ENCODE measurements at regions not wholly inside any gene's neighbourhood (a gene's known extent, or its start where the extent isn't known, plus 50 kb on each side); places are given as distances from the start of the nearest gene placed in this dataset.

DNA sequence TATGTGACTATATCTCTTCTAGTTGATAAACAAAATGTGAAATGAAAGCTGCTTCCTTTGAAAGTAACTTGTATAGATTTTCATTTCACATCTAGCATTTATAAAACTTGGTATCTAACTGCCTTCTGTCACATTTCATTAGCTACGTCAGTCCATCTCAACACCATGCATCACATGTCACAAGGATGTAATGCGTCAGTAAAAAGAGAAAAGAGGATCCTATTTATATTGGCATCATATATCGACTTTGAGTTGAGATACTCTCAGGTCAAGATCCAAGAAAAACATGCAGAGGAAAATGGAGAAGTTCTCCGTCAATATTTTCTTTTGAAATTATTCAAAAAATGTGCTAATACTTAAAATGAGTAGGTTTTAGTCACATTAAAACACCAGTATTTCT is 1211.2 kb downstream of the EFNA5 start:
- TF ChIP-seq CTCF (IDR thresholded peaks at IDR 0.05; ENCODE audit: low read length) (no peak), EZH2 (IDR thresholded peaks at IDR 0.05; ENCODE audit: borderline replicate concordance, low read length) (no peak)
- no peak overlapping the region for H2AFZ ChIP-seq (ENCODE audit: low read length)
- H3K9me2 ChIP-seq (ENCODE audit: low read depth, low read length): no peaks in the 10 kb centered on the region; the same call in 1 of the 2 replicates
- H3F3A ChIP-seq (ENCODE audit: insufficient read depth, low read length): no peaks in the 10 kb centered on the region
- no peaks in the 10 kb centered on the region for H3K27me3 ChIP-seq (ENCODE audit: insufficient read depth, low read length)
- H3K36me3 ChIP-seq (ENCODE audit: insufficient read depth, low read length): no peaks in the 10 kb centered on the region
- H4K20me1 ChIP-seq (ENCODE audit: insufficient read depth, low read length): no peaks in the 10 kb centered on the region
- H3K9me3 ChIP-seq (ENCODE audit: low read length): no peaks in the 10 kb centered on the region
- H3K4me1 ChIP-seq (ENCODE audit: insufficient read depth, low read length, severe bottlenecking): no peaks in the 10 kb centered on the region
- H3K79me2 ChIP-seq (ENCODE audit: insufficient read depth, low read length): no peaks in the 10 kb centered on the region
- H3K27ac ChIP-seq (ENCODE audit: low read depth, low read length, poor library complexity, severe bottlenecking): no peak overlapping the region
- H3K9ac ChIP-seq (ENCODE audit: low read length): no peak overlapping the region
- no peak overlapping the region for H3K4me2 ChIP-seq (ENCODE audit: low read length)
- H3K4me3 ChIP-seq (ENCODE audit: low read depth, low read length, poor library complexity, severe bottlenecking): no peak overlapping the region

DNA sequence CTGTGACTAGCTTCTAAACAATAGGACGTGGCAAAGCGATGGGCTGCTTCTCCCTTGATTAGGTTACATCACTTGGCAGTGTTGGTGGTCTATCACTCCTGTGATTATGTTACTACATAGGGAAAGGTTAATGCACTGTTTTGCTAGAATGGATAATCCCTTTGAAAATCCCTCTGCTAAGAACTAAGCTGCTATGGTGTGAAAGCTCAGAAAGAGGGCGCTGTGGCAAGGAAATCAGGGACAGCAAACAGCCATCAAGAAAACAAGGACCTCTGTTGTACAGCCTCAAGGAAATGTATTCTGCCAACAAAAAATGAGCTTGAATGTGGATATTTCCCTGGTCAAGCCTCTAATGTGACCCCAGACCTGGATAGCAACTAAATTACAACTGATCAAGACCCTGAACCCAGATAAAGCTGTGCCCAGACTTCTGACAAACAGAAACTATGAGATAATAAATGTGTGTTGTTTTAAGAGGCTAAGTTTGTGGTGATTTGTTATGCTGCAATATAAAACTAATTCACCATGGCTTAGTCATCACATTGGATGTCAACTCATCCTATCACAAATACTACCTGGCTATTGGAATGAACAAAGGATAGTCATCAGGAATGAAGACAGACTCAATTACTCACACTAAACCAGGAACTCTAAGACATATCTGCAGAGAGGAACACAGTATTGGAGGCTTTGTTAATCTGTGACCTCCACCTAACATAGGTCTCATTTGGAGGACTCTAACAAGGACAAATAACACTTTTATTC is 1215.9 kb downstream of the EFNA5 start:
- H3K4me2 ChIP-seq (ENCODE audit: low read length): no peak overlapping the region
- no peak overlapping the region for H2AFZ ChIP-seq (ENCODE audit: low read length)

GRCh38 chr5:106454050-106454449 is 1216.7 kb downstream of the EFNA5 start:
- Histone ChIP-seq H3K9ac (ENCODE audit: low read length) (no peak overlapping the region), H3K4me2 (ENCODE audit: low read length) (no peak overlapping the region), H3K27ac (ENCODE audit: low read depth, low read length, poor library complexity, severe bottlenecking) (no peak overlapping the region), H2AFZ (ENCODE audit: low read length) (no peak overlapping the region), H3K79me2 (ENCODE audit: insufficient read depth, low read length) (no peaks in the 10 kb centered on the region), H3K4me1 (ENCODE audit: insufficient read depth, low read length, severe bottlenecking) (no peaks in the 10 kb centered on the region), H3K4me3 (ENCODE audit: low read depth, low read length, poor library complexity, severe bottlenecking) (no peak overlapping the region), H3K36me3 (ENCODE audit: insufficient read depth, low read length) (no peaks in the 10 kb centered on the region), H3K27me3 (ENCODE audit: insufficient read depth, low read length) (no peaks in the 10 kb centered on the region), H3K9me3 (ENCODE audit: low read length) (no peaks in the 10 kb centered on the region), H3F3A (ENCODE audit: insufficient read depth, low read length) (no peaks in the 10 kb centered on the region), H4K20me1 (ENCODE audit: insufficient read depth, low read length) (no peaks in the 10 kb centered on the region), H3K9me2 (ENCODE audit: low read depth, low read length) (no peaks in the 10 kb centered on the region)
- TF ChIP-seq CTCF (IDR thresholded peaks at IDR 0.05; ENCODE audit: low read length) (no peak), EZH2 (IDR thresholded peaks at IDR 0.05; ENCODE audit: borderline replicate concordance, low read length) (no peak)

More for the DNA sequence above, 1215.9 kb downstream of the EFNA5 start:
- Histone ChIP-seq H3K27me3 (ENCODE audit: insufficient read depth, low read length) (no peaks in the 10 kb centered on the region), H3K4me1 (ENCODE audit: insufficient read depth, low read length, severe bottlenecking) (no peaks in the 10 kb centered on the region), H3F3A (ENCODE audit: insufficient read depth, low read length) (no peaks in the 10 kb centered on the region), H3K27ac (ENCODE audit: low read depth, low read length, poor library complexity, severe bottlenecking) (no peak overlapping the region), H3K36me3 (ENCODE audit: insufficient read depth, low read length) (no peaks in the 10 kb centered on the region), H3K9ac (ENCODE audit: low read length) (no peak overlapping the region), H3K79me2 (ENCODE audit: insufficient read depth, low read length) (no peaks in the 10 kb centered on the region), H4K20me1 (ENCODE audit: insufficient read depth, low read length) (no peaks in the 10 kb centered on the region), H3K9me3 (ENCODE audit: low read length) (no peaks in the 10 kb centered on the region), H3K4me3 (ENCODE audit: low read depth, low read length, poor library complexity, severe bottlenecking) (no peak overlapping the region), H3K9me2 (ENCODE audit: low read depth, low read length) (no peaks in the 10 kb centered on the region)
- no peak for TF ChIP-seq EZH2 (IDR thresholded peaks at IDR 0.05; ENCODE audit: borderline replicate concordance, low read length)
- peak; percentile 61 for TF ChIP-seq CTCF (IDR thresholded peaks at IDR 0.05; ENCODE audit: low read length)
